ENCODE measurements at regions not wholly inside any gene's neighbourhood (a gene's known extent, or its start where the extent isn't known, plus 50 kb on each side); places are given as distances from the start of the nearest gene placed in this dataset.

DNA sequence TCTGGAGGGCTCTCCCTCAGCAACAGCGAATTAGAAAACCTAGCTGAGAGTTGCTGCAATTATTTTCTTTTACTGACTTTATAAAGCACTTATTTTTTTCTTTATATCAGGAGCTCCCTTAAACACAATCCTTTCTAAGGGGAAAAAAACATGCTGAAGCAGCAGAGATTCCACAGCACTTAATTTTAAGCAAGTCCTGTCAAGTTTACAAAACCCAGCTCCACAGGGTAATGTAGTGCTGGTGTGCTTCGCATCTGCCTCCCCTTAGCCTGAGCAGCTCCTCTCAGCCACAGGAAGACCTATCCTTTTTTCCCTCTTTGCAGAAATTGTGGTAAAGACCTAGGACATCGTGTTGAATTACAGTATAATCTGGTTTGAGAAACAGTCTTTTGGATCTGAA is 208.1 kb upstream of the SYNDIG1 start:
- no peak for DNase-seq (ENCODE audit: low spot score)

DNA sequence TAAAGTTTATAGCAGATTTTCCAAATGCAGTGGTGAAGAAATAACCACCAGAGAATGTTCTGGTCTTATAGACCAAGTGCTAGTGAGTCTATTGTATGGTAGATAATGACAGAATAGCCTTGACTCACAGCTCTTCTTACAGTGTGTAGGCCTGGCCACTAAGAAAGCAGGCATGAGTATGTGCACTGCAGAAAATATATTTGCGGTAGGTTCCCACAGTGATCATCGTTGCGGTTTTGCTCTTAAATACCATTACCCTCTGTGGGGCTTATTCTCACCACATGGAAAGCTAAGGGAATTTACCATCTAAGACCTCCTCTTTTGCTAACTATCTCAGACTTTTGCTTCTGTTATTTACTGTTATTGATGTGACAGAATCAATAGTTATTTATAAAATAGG is 212.3 kb upstream of the SYNDIG1 start:
- DNase-seq (ENCODE audit: low spot score): no peak

DNA sequence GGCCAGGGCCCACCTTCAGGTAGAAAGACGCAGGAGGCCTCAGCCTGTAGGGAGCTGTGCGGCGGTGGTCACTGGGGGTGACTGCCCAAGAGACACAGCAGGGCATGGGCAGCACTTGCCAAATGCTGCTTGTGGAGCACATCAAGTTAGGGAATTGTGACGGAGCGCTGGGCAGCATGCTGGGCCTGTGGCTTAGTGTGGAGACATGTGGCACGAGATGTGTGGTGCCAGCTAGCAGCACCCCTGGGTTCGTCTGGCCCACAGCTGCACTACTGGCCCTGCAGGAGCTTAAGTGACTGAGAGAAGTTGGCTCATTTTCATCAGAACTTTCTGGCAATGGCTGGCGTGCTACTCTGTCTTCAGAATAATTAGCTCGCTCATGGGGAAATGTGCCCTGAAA is 213.1 kb upstream of the SYNDIG1 start:
- no peak for DNase-seq (ENCODE audit: low spot score)

DNA sequence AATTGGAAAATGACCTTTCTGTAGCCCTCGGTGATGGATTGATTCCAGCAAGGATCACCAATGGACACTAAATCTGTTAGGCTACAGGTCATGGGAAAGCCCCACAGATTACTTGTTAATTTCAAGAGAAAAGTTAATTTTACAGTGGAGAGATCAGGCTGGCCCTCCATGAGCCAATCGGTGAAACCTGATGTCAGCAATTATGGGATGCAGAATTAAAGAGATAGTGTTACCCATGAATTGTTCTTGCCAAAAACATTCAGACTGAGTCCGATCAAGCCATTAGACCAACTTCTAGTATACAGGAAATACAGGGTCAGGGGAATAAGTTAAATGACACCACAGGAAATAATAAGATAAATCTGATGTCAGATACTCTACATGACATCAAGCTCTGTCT is 214.9 kb upstream of the SYNDIG1 start:
- DNase-seq (ENCODE audit: low spot score): no peak

DNA sequence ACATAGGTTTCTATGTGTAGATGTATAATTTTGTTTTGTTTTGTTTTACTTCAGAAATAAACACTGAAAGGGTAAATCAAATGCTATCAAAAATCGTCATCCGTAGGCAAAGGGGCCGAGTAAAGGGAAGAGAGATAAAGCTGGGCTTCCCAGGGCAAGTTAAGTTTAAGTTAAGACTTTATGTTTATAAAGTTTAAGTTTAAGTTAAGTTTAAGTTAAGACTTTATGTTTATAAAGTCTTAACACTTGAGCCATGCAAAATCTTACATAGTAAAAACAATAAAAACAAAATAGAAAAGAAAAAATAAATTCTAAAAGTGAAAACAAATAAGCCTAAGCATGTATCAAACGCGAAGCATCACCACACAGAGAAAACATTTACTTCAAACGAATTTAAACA is 216.1 kb upstream of the SYNDIG1 start:
- no peak for DNase-seq (ENCODE audit: low spot score)

DNA sequence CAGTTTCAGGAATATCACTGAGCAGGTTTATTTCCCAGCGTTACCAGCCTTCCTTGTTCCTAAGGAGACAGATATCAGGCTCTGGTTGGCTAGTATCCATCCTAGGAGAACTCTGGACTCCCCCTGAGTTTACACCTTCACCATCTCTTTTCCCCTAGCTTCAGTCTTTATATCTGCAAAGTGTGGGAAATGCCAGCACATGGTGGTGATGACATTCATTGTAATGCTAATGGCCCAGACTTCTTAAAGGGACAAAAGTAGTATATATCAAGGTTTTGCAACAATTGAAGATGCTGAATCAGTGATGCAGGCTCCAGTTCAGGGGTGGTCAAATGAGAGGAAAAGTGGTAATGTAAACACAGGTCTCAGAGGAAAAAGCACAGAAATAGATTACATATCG is 224.3 kb upstream of the SYNDIG1 start:
- no peak for DNase-seq (ENCODE audit: low spot score)

DNA sequence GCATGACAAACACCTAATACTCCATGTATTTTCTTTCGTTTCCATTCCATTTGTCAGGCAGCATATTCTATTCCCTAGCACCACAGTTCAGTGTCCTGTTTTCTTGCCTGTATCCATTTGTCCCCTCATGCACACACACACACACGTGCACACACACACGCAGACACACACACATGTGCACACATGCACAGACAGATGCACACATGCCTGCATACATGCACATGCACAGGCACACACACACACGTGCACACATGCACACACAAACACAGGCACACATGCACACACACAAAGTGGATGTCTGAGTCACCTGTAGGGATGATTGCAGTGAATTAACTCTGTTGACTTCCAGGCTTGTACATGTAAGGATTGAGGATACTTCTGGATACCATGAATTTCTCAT is 226.7 kb upstream of the SYNDIG1 start:
- DNase-seq (ENCODE audit: low spot score): no peak

DNA sequence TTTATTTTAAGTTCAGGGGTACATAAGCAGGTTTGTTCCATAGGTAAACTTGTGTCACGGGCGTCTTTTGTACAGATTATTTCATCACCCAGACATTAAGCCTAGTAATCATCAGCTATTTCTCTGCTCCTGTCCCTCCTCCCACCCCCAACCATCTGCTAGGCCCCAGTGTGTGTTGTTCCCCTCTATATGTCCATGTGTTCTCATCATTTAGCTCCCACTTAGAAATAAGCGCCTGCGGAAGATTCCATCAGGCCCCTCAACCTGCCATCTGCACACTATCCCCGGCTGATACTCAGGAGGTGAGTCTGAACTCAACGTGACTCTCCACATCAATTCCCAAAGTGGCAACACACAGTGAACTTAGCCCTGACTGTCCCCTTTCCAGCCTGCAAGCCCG is 228.0 kb upstream of the SYNDIG1 start:
- DNase-seq (ENCODE audit: low spot score): no peak

DNA sequence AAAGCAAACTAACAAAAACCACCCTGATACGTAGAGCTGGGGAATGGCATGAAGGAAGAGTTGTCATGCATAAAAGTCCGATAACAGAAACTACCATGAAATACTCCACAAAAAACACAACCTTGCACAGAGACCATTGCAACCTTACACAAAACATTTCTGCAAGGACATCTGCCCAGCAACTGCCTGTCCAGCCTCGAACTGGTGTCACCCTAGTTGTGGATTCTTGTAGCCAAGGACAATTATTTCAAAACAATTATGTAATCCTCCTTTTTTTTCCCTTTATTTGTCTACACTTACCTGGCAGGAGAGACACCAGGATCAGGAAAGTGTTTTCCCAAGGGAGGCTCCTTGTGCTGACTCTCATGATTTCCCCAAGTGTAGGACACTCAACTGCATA is 232.5 kb upstream of the SYNDIG1 start:
- DNase-seq (ENCODE audit: low spot score): no peak

DNA sequence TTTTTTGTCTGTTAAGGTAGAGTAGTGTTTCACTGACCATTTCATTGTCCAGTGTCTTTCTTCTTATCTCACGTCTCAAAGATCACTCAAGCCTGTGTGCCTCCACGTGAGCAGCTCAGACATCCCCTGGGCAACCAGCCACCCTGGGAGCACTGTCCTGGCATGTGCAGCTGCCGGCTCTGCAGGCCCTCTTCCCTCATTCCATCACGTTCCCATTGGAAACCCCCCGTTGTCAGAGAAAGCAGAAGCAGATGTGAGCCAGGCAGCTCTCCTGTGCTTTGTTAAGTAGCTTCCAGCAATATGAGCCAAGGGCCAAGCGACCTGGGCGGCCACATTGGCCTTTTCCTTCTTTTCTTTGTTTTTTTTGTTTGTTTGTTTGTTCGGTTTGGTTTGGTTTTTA is 233.2 kb upstream of the SYNDIG1 start:
- DNase-seq (ENCODE audit: low spot score): no peak

DNA sequence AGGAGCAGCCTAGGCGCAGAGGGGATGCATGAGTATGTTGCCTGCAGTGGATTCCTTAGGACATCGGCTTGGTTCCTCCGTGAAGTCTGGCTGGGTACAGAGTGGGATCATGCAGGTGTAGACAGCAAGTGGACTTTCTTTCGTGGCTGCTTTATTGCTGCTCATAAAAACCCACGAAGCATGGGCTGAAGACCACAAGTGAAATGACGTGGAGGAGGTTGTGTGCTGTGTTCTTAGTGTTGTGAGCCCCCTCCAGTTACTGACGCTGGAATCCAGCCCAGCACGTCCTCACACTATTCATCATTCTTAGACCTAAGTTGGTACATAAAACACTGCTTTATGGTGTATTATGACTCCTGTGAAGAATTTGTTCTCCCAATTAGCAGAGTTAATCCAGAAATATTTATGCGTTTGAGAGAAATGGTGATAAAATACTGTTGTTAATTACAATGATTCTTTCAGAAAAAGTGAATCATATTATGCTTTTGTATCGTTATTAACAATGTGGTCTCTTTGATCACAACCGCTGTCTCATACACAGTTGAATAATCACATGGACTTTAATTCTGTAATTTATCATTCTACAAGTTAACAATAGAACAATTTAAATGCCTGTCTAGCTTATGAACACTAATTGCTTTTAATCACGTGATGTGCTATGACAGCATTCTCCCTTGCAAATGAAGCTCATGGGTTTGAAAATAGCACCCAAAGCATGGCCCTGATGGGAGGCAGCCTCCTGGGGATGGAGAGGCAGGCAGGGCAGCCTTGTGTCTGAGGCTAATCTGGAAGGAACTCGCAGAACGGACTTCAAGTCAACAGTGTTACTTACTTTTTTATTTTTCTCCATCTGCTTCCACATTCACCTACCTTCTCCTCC is 233.9 kb upstream of the SYNDIG1 start:
- no peak for DNase-seq (ENCODE audit: low spot score)

DNA sequence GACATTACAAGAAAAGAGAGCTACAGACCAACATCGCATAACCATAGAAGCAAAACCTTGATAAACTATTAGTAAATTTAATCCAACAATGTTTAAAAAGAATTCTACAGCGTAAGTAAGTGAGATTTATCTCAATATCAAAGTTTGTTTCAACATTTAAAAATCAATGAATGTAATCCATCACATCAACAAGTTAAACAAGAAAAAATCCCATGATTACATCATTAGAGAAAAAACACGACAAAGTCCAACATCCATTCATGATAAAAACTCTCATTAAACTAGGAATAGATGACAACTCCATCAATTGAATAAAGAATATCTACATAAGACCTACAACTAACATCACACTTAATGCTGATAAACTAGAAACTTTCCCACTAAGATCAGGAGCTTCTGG is 239.0 kb upstream of the GGTLC1 start:
- no peak for DNase-seq (ENCODE audit: low spot score)

DNA sequence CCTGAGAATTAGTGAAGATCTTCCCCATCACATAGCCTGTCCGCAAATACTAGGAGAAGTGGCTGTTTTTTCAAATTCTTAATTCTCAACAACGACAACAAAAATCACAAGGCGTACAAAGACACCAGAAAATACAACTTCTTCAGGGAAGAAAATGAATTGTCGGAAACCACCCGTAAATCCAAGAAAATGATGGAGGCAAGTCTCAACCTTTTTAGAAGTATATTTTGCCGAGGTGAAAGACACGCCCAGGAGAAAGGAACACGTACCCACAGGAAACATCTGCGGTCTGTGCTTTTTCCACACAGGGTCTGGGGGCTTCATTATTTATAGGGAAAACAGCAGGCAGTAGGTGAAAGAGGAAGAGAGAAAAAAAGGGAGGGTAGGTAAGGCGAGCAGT is 223.9 kb upstream of the GGTLC1 start:
- no peak for DNase-seq (ENCODE audit: low spot score)

DNA sequence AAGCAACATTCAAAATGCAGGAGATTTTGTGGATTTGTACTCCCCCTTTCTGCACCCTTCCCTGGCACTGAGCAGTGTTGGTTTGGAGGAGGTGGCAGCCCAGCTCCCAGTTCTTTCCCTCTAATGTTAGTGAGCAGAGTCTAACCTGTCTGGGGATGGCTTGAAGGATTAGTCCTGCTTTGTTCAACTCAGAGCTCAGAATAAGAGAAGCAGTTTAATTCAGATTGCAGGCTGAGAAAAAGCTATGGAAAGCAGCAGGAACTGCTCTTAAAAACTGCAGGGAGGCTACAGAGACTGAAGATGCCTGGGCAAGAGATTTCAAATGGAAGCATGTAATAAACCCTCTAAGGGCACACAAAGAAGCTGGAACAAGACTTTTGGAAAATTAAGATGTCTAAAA is 223.4 kb upstream of the GGTLC1 start:
- no peak for DNase-seq (ENCODE audit: low spot score)

DNA sequence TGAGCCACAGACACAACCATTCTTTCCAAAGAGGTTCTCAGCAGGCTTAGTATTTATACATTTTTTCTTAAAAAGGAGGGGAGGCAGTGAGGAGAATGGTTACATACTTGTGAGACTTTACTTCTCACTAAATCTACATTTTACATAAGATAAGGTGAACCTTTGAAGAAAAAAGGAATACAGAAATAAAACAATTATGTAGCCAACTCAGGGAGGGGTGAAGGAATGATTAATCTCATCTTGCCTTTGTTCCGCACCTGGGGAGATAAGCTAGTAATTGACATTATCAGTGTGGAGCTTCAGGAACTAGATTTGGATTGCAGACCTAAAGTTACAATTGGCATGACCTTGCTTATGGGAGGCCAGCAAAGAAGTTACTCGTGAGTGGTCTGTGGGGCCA is 221.8 kb upstream of the GGTLC1 start:
- DNase-seq (ENCODE audit: low spot score): no peak

DNA sequence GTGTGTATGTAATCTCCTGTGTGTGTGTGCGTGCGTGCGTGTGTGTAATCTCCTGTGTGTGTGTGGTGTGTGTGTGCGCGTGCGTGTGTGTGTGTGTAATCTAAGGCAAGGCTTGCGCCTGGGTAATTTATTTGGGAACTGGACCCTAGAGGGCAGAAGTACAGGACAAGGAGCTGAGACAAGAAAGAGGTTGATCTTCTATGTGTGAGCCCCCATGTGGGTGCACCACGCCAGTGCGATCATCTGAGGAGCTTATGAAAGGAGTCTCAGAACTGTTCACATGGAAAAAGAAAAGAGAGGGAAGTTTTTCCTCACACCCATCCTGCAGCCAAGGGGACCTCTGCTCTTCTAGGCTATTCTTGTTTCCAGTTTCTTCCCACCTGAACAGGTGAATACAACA is 220.1 kb upstream of the GGTLC1 start:
- no peak for DNase-seq (ENCODE audit: low spot score)

DNA sequence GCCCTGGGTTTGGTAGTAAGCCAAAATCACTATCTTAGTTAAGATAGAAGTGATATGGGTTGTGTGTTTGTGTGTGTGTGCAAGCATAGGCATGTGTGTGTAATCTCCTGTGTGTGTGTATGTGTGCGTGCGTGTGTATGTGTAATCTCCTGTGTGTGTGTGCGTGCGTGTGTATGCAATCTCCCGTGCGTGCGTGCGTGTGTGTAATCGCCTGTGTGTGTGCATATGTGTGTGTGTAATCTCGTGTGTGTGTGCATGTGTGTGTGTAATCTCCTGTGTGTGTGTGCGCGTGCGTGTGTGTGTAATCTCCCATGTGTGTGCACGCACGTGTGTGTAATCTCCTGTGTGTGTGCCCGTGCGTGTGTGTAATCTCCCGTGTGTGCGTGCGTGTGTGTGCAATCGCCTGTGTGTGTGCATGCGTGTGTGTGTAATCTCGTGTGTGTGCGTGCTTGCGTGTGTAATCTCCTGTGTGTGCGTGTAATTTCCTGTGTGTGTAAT is 219.3 kb upstream of the GGTLC1 start:
- no peak for DNase-seq (ENCODE audit: low spot score)

DNA sequence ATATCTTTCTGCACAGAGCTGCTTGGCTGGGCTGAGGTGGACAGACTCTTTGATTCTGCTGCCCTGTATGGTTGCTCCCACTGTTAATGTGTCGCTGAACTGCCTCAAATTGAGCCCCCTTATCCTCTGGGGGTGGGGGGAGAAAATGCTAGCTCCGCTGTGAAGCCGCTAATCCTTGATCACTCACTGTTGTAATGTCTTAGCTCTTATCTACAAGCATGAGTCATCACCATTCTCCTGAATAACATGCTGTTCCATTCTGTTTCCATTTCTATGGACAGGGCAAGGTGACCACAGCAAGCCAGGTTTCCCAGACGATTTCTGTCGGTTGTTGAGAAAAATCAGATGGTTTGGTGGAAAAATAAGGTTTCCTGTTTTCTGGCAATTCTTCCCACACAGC is 218.4 kb upstream of the GGTLC1 start:
- no peak for DNase-seq (ENCODE audit: low spot score)

DNA sequence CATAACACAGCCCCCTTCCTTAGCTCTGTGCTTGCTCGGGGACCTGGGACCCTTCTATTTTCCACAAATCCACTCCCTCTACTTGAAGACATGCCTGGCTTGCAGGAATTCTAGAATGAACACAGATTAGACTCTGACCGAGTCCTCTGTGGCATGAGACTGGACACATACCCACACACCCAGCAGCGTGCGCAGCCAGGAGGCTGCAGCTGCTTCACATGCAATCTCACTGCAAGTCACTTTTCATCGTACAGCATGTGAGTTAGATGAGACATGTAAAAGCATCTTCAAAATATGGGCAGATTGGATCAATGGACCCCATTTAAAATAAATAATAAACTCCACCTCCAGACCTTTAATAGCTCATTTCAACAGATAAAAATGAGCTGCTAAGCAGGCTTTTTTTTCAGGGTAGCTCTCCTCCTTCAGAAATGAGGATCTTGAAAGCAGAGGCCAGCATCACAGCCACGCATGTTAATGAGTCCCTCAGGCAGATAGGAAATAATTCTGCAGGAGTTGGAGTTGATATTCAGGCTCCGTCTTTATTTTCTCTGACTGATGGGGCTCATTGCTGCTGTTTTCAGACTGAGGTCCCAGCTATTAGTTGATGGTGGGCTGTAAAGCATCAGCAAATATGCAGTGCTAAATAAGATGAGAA is 215.1 kb upstream of the GGTLC1 start:
- DNase-seq (ENCODE audit: low spot score): no peak

DNA sequence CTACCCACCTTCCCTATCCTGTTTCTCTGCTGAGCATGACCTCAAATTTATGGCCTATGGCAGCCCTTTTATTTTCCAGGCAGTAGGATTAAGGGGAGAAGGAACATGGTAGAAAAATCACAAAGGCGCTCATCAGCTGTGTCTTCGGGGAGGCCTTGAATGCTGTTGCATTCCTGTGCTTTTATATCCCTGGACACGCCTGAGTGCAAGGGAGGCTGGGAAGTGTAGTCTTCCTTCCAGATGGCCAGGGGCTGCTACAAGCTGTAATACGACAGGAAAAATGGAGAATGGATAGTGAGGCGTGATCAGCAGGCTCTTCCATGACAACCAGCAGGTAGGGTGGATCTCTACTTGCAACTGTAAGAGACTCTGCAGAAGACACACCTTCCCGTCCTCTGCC is 210.9 kb upstream of the GGTLC1 start:
- DNase-seq (ENCODE audit: low spot score): no peak

DNA sequence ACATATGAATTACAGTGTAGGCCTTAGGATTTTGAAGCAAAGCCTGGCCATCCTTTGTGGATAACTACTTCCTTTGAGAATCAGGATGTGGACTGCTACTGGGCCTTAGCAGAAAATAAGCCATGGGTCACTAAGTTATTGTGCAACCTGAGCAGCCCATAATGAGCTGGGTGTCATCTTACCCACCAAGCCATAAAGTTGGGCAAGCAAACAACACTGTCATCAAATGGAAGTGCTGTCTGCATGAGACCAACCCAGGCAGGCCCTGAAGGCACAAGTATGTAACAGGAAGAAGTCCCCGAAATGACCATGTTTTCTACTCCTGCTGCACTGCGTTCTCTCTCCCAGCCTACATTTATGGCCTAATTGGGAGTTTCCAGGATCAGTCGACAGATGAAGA is 205.6 kb upstream of the GGTLC1 start:
- DNase-seq (ENCODE audit: low spot score): no peak

DNA sequence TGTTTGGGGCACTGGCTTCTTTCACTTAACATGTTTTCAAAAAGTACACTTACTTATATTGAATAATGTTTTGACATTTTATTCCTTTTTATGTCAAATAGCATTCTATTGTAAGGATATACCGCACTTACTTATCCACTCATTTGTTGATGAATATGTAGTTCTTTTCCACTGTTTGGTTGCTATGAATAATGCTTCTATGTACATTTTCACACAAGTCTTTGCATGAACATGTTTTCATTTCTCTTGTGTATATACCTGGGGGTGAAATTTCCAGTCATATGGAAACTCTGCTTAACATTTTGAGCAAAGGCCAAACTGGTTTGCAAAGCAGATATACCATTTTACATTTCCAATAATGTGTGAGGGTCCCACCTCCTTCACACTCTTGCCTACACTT is 202.3 kb upstream of the GGTLC1 start:
- no peak for DNase-seq (ENCODE audit: low spot score)

DNA sequence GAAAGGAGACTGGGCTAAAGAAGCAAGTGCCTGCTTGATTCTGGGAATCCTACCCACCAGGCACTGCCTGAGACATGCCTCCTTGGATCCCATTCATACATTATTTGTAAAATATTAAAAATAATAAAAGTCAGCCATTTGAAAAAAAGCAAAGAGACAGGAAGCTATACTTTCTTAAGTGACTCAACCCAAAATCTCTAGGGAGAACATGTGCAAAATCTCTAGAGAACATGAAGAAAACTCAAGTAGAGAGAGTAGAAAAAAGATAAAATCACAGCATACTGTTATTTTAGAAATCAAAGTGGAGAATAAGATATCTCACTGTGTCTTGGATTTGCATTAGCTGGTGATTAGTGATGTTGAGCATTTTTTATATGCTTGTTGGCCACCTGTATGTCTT is 197.2 kb upstream of the GGTLC1 start:
- DNase-seq (ENCODE audit: low spot score): no peak

DNA sequence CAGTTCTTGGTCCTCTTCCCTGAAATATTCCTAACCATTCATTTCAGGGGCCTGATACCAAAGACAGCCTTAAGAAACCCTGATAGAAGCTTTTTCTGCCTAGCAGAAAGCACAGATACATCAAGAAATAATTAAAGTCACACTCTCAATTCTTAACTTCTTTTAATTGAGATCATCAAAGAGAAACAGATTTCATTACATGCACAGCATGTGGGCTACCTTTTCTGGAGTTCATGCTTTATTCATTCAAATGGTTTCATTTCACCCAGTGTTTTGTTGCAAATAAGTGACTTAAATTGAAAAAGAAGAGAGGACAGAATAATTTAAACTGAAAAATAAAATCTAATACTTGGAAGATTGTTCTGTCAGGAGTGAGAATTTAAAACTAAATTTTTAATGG is 192.6 kb upstream of the GGTLC1 start:
- DNase-seq (ENCODE audit: low spot score): no peak

Data from CD4-positive, alpha-beta T cell treated with Interleukin-6 at 100 ng/mL for 8 hours (primary cell).